ENCODE measurements at regions not wholly inside any gene's neighbourhood (a gene's known extent, or its start where the extent isn't known, plus 50 kb on each side); places are given as distances from the start of the nearest gene placed in this dataset.

GRCh38 chr9:99369327-99369722 lies 147.2 kb downstream of the SEC61B start:
- WGBS, 2 donors, result 90 to 96% methylated on average over 7 to 9 of the region's 9 CpGs

GRCh38 chr9:99370376-99370775 lies 148.3 kb downstream of the SEC61B start:
- peaks cover 0 to 14% (median 2%) of the 10 kb centered on the region in 4 donors for H3K4me1 ChIP-seq
- ATAC-seq (ENCODE audit: low FRiP score in 2 of 2) (no peak), DNase-seq (no peak)
- TF ChIP-seq CTCF (IDR thresholded peaks at IDR 0.05) (no peak), POLR2A (IDR thresholded peaks at IDR 0.05) (no peak), EP300 (IDR thresholded peaks at IDR 0.05) (no peak), POLR2AphosphoS5 (IDR thresholded peaks at IDR 0.05) (no peak)
- no peaks in the 10 kb centered on the region for H3K36me3 ChIP-seq
- WGBS, 2 donors, result 84 to 88% methylated on average over 3 of the region's 3 CpGs
- no peaks in the 10 kb centered on the region for H3K9me3 ChIP-seq
- H3K27ac ChIP-seq, result no peak overlapping the region
- no peaks in the 10 kb centered on the region for H3K27me3 ChIP-seq
- H3K4me3 ChIP-seq, result no peak overlapping the region

More at GRCh38 chr9:99369327-99369722, 147.2 kb downstream of the SEC61B start:
- DNase-seq, result peak in 1 of 2 donors; percentile 58
- Histone ChIP-seq H3K4me3 (no peak overlapping the region), H3K27me3 (no peaks in the 10 kb centered on the region), H3K27ac (no peak overlapping the region), H3K4me1 (peaks cover 0 to 14% (median 2%) of the 10 kb centered on the region in 4 donors), H3K36me3 (no peaks in the 10 kb centered on the region), H3K9me3 (no peaks in the 10 kb centered on the region)
- TF ChIP-seq POLR2A (IDR thresholded peaks at IDR 0.05) (no peak), CTCF (IDR thresholded peaks at IDR 0.05) (no peak), EP300 (IDR thresholded peaks at IDR 0.05) (no peak), POLR2AphosphoS5 (IDR thresholded peaks at IDR 0.05) (no peak)
- ATAC-seq (ENCODE audit: low FRiP score in 2 of 2), result peak in 1 of 2 donors; percentile 38

DNA sequence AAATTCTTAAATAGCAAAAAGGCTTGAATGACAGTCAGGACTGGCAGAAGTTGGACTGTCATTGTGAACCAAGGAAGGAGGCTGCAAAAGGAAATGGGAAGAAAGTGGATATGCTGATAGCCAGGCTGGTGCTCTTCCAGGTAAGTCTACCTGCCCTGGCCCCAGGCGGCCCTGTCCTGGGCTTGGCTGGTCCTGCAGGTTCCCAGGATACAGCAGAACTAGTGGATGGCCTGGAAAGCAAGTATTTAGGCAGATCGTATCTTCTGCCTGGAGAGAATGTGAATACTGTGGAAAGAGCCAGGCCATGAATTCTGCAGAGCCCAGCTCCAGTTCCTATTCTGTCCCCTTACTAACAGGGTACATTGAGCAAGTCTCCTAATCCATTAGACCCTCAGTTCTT lies 149.3 kb downstream of the SEC61B start:
- Histone ChIP-seq H3K27me3 (no peaks in the 10 kb centered on the region), H3K4me1 (peaks cover 0 to 14% (median 2%) of the 10 kb centered on the region in 4 donors), H3K4me3 (no peak overlapping the region), H3K27ac (no peak overlapping the region), H3K36me3 (no peaks in the 10 kb centered on the region), H3K9me3 (no peaks in the 10 kb centered on the region)
- ATAC-seq (ENCODE audit: low FRiP score in 2 of 2) (no peak), DNase-seq (no peak)
- TF ChIP-seq POLR2AphosphoS5 (IDR thresholded peaks at IDR 0.05) (no peak), CTCF (IDR thresholded peaks at IDR 0.05) (no peak), POLR2A (IDR thresholded peaks at IDR 0.05) (no peak), EP300 (IDR thresholded peaks at IDR 0.05) (no peak)
- WGBS, 2 donors, result 73 to 75% methylated on average over 2 of the region's 2 CpGs

DNA sequence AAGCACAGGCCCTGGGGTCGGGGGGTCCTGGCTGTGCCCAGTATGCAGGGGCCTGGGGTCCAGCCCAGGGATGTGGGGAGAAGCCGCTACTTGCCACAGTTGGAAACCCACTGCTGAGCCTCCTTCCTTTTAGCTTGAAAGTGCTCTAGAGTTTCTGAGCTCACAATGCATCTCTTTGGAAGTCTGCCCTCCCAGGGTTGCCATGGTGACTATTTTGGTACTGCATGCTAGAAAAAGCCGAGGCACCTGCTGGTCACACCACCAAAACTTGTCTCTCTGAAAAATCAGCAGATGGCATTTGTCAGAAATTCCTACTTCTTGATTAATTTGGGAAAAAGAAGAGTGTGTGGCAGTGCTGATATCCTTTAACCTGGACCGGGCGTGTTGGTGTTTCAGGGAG lies 151.8 kb downstream of the SEC61B start:
- WGBS, 2 donors, result 78 to 87% methylated on average over 5 of the region's 5 CpGs
- no peaks in the 10 kb centered on the region for H3K9me3 ChIP-seq
- H3K27me3 ChIP-seq, result no peaks in the 10 kb centered on the region
- H3K36me3 ChIP-seq, result no peaks in the 10 kb centered on the region
- H3K4me3 ChIP-seq, result no peak overlapping the region
- peaks cover 0 to 3% (median 0%) of the 10 kb centered on the region in 4 donors for H3K4me1 ChIP-seq
- H3K27ac ChIP-seq, result no peak overlapping the region
- TF ChIP-seq POLR2A (IDR thresholded peaks at IDR 0.05), result no peak
- TF ChIP-seq EP300 (IDR thresholded peaks at IDR 0.05), result no peak
- TF ChIP-seq CTCF (IDR thresholded peaks at IDR 0.05), result no peak
- TF ChIP-seq POLR2AphosphoS5 (IDR thresholded peaks at IDR 0.05), result no peak
- ATAC-seq (ENCODE audit: low FRiP score in 2 of 2) (no peak), DNase-seq (no peak)

- no peaks in the 10 kb centered on the region for H3K36me3 ChIP-seq
- H3K4me3 ChIP-seq, result no peak overlapping the region
- TF ChIP-seq POLR2AphosphoS5 (IDR thresholded peaks at IDR 0.05) (no peak), POLR2A (IDR thresholded peaks at IDR 0.05) (no peak), CTCF (IDR thresholded peaks at IDR 0.05) (no peak), EP300 (IDR thresholded peaks at IDR 0.05) (no peak)
- ATAC-seq (ENCODE audit: low FRiP score in 2 of 2) (no peak), DNase-seq (no peak)
- WGBS, 2 donors, result 55 to 63% methylated on average over 1 of the region's 1 CpG
- H3K4me1 ChIP-seq, result no peaks in the 10 kb centered on the region
- H3K27ac ChIP-seq, result no peak overlapping the region
- no peaks in the 10 kb centered on the region for H3K27me3 ChIP-seq
- H3K9me3 ChIP-seq, result no peaks in the 10 kb centered on the region
Measured at GRCh38 chr9:99374793-99375192, 152.7 kb downstream of the SEC61B start.

All from upper lobe of left lung (tissue), 6 donors.